ENCODE measurements at regions not wholly inside any gene's neighbourhood (a gene's known extent, or its start where the extent isn't known, plus 50 kb on each side); places are given as distances from the start of the nearest gene placed in this dataset.

DNA sequence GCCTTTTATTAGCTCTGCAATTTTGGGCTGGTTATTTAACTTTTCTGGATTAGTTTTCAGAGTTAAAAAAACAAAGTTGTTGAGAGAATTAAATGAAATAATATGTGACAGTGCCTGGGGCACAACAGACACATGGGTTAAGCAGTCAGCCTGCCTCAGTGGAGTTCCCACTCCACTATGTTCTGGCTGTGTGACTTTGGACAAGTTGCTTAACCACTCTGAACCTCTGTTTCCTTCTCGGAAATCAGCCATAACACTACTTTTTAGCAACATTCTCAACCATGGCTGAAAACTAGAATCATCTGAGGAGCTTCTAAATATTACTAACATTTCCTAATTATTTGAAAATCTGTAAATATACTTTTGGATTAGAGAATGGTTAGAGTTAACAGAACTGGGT is 56.5 kb upstream of the SLC6A11 start:
- H3K79me2 ChIP-seq (ENCODE audit: insufficient read depth, low read length), result no peaks in the 10 kb centered on the region
- ATAC-seq, result no peak
- H2AFZ ChIP-seq (ENCODE audit: low read length), result no peak overlapping the region
- WGBS (ENCODE audit: low lambda C conversion rate), result 0% methylated on average over 1 of the region's 1 CpG
- FAIRE-seq, result no peak
- peaks cover 0 to 21% of the 10 kb centered on the region in 2 experiments; a peak in 2 of 5 replicates for H3K27me3 ChIP-seq (ENCODE audit: control insufficient read depth in 1 of 2, insufficient read depth in 2 of 2, low read length in 2 of 2)
- H3K4me1 ChIP-seq (ENCODE audit: insufficient read depth, low read length), result peaks cover 17% of the 10 kb centered on the region; the same call in 1 of the 2 replicates
- no peaks in the 10 kb centered on the region for H3K36me3 ChIP-seq (replicated peaks in 1 of 2; ENCODE audit: control insufficient read depth in 1 of 2, insufficient read depth in 2 of 2, low read length in 2 of 2)
- H3K9me3 ChIP-seq (ENCODE audit: low read length), result no peaks in the 10 kb centered on the region
- no peak overlapping the region for H3K4me2 ChIP-seq (ENCODE audit: low read depth, low read length)
- H3K27ac ChIP-seq (ENCODE audit: extremely low read length, insufficient read depth, low read length), result no peak overlapping the region
- DNase-seq (ENCODE audit: low spot score), result no peak
- no peak for TF ChIP-seq JDP2 (CRISPR knock-in tag; IDR thresholded peaks at IDR 0.05; ENCODE audit: borderline replicate concordance)
- no peak for TF ChIP-seq ZNF296 (CRISPR knock-in tag; conservative IDR thresholded peaks at IDR 0.05)
- no peak for TF ChIP-seq HNF1B (CRISPR knock-in tag; IDR thresholded peaks at IDR 0.05)
- TF ChIP-seq JARID2 (CRISPR knock-in tag; IDR thresholded peaks at IDR 0.05; ENCODE audit: insufficient replicate concordance), result no peak
- TF ChIP-seq, protein P1, sequence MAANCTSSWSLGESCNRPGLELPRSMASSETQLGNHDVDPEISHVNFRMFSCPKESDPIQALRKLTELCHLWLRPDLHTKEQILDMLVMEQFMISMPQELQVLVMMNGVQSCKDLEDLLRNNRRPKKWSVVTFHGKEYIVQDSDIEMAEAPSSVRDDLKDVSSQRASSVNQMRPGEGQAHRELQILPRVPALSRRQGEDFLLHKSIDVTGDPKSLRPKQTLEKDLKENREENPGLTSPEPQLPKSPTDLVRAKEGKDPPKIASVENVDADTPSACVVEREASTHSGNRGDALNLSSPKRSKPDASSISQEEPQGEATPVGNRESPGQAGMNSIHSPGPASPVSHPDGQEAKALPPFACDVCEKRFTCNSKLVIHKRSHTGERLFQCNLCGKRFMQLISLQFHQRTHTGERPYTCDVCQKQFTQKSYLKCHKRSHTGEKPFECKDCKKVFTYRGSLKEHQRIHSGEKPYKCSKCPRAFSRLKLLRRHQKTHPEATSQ (CRISPR knock-in tag; IDR thresholded peaks at IDR 0.05; ENCODE audit: borderline replicate concordance), result no peak
- TF ChIP-seq ZNF331 (CRISPR knock-in tag; IDR thresholded peaks at IDR 0.05), result no peak
- TF ChIP-seq KLF13 (CRISPR knock-in tag; IDR thresholded peaks at IDR 0.05), result no peak
- no peak for TF ChIP-seq NONO (IDR thresholded peaks at IDR 0.05)
- TF ChIP-seq NONO (CRISPR knock-in tag; conservative IDR thresholded peaks at IDR 0.05), result no peak
- TF ChIP-seq ZNF768 (CRISPR knock-in tag; IDR thresholded peaks at IDR 0.05), result peak; percentile 60; the same call in 1 of the 2 replicates
- H4K20me1 ChIP-seq (ENCODE audit: insufficient read depth, low read length), result 0 out of 2 replicates have a peak, but pooled peaks cover 3% of the 10 kb centered on the region
- intact Hi-C loops (cut with micrococcal nuclease; ENCODE audit: unreplicated experiment), result loop anchor here (2.0 to 10.0 kb wide), 2 partner anchors 185 to 299 kb away; no protein-coding TSS in a partner anchor
- H3K9ac ChIP-seq (ENCODE audit: insufficient read depth, low read depth, low read length), result no peak overlapping the region
- ChIA-PET CTCF (ENCODE audit: low intra/inter-chr PET ratio, low total read pairs) (interaction anchor here (1.4 to 5.3 kb wide), 2 partner anchors 125 to 300 kb away, joined by 9 to 45 read pairs; no protein-coding TSS in a partner anchor), POLR2A (no interaction called here)
- in situ Hi-C loops (cut with HindIII; ENCODE audit: extremely low pct_ligation_motif_present, low pct_unique_long_range_greater_than_20kb), result loop anchor here (5.0 kb wide), 2 partner anchors 123 to 303 kb away; no protein-coding TSS in a partner anchor
- BruUV-seq (replicated peaks), result no TSS peak
- no peak overlapping the region for H3K4me3 ChIP-seq (replicated peaks in 1 of 3; ENCODE audit: insufficient read depth in 1 of 3, low read depth in 2 of 3, low read length in 3 of 3)

Measured in HepG2 (cell line).